Activated T-cell treated with anti-CD3 and anti-CD28 coated beads, Interleukin-2, amount 50 U/mL, for 4 hours (primary cell): ENCODE measurements at regions not wholly inside any gene's neighbourhood (a gene's known extent, or its start where the extent isn't known, plus 50 kb on each side); places are given as distances from the start of the nearest gene placed in this dataset.
"Not testable (repeated sequence)": the region's sequence is repeated elsewhere in the genome, so short reads cannot be mapped to it uniquely, and the experiment has no call there.

Source experiments
- ATAC-seq, 2 donors: fragments of 200-7000 bp; cut with Tn5 transposase; one replicate each; pipeline ENCODE4 v1.10.0; 2021
- DNase-seq: peaks from one replicate; pipeline ENCODE4 v3.0.0-alpha.2; 2020
- H3K27me3 Mint-ChIP-seq: one replicate; pipeline ENCODE4 v1.8.0; 2021; ENCODE audit warnings: low read depth, mixed read lengths
- H3K36me3 Mint-ChIP-seq: one replicate; pipeline ENCODE4 v1.8.0; 2022; ENCODE audit warnings: mixed read lengths; ENCODE audit not compliant: insufficient read depth
- H3K4me1 Mint-ChIP-seq: one replicate; pipeline ENCODE4 v1.8.0; 2021; ENCODE audit warnings: low read depth, mixed read lengths
- H3K4me3 Mint-ChIP-seq: one replicate; pipeline ENCODE4 v1.8.0; 2021; ENCODE audit warnings: mild to moderate bottlenecking, moderate library complexity, mixed read lengths
- H3K9me3 Mint-ChIP-seq: one replicate; pipeline ENCODE4 v1.8.0; 2021; ENCODE audit warnings: mixed read lengths

GRCh38 chr2:239718991-239719390 lies 306.2 kb downstream of the NDUFA10 start:
- H3K9me3 Mint-ChIP-seq = peaks cover 12% of the 10 kb centered on the region
- not testable (repeated sequence) for H3K4me3 Mint-ChIP-seq, DNase-seq, ATAC-seq, H3K4me1 Mint-ChIP-seq, H3K36me3 Mint-ChIP-seq, H3K27me3 Mint-ChIP-seq

- ATAC-seq (no peak), DNase-seq (no peak)
- H3K4me3 Mint-ChIP-seq = no peak overlapping the region
- H3K9me3 Mint-ChIP-seq = peaks cover 23% of the 10 kb centered on the region
- H3K4me1 Mint-ChIP-seq = no peaks in the 10 kb centered on the region
- no peaks in the 10 kb centered on the region for H3K36me3 Mint-ChIP-seq
- peaks cover under 1% of the 10 kb centered on the region for H3K27me3 Mint-ChIP-seq
Measured at GRCh38 chr2:239717706-239718105, 307.4 kb downstream of the NDUFA10 start.

- Mint-ChIP-seq H3K9me3 (peaks cover 25% of the 10 kb centered on the region), H3K4me3 (no peak overlapping the region), H3K27me3 (peaks cover 3% of the 10 kb centered on the region), H3K36me3 (no peaks in the 10 kb centered on the region), H3K4me1 (no peaks in the 10 kb centered on the region)
- ATAC-seq (no peak), DNase-seq (no peak)
Measured at GRCh38 chr2:239717319-239717675, 307.8 kb downstream of the NDUFA10 start.

- ATAC-seq = no peak
- H3K9me3 Mint-ChIP-seq = peaks cover 25% of the 10 kb centered on the region
- no peaks in the 10 kb centered on the region for H3K36me3 Mint-ChIP-seq
- no peak overlapping the region for H3K4me3 Mint-ChIP-seq
- peaks cover 6% of the 10 kb centered on the region for H3K27me3 Mint-ChIP-seq
- H3K4me1 Mint-ChIP-seq = no peaks in the 10 kb centered on the region
- no peak for DNase-seq
Measured at GRCh38 chr2:239716536-239717318, 308.4 kb downstream of the NDUFA10 start.

- ATAC-seq = no peak
Measured at GRCh38 chr2:239716009-239716408, 309.1 kb downstream of the NDUFA10 start.

GRCh38 chr2:239715606-239716005 lies 309.5 kb downstream of the NDUFA10 start:
- Mint-ChIP-seq H3K4me1 (no peaks in the 10 kb centered on the region), H3K4me3 (no peak overlapping the region), H3K27me3 (peaks cover 17% of the 10 kb centered on the region), H3K9me3 (peaks cover 25% of the 10 kb centered on the region), H3K36me3 (no peaks in the 10 kb centered on the region)
- DNase-seq (no peak), ATAC-seq (no peak)

More at GRCh38 chr2:239716009-239716408, 309.1 kb downstream of the NDUFA10 start:
- no peaks in the 10 kb centered on the region for H3K36me3 Mint-ChIP-seq
- H3K4me1 Mint-ChIP-seq = no peaks in the 10 kb centered on the region
- H3K9me3 Mint-ChIP-seq = peaks cover 25% of the 10 kb centered on the region
- H3K27me3 Mint-ChIP-seq = peaks cover 14% of the 10 kb centered on the region
- DNase-seq = no peak
- no peak overlapping the region for H3K4me3 Mint-ChIP-seq

GRCh38 chr2:239715202-239715601 lies 309.9 kb downstream of the NDUFA10 start:
- Mint-ChIP-seq H3K27me3 (peaks cover 17% of the 10 kb centered on the region), H3K4me3 (no peak overlapping the region), H3K9me3 (peaks cover 25% of the 10 kb centered on the region), H3K4me1 (no peaks in the 10 kb centered on the region), H3K36me3 (no peaks in the 10 kb centered on the region)
- DNase-seq (no peak), ATAC-seq (no peak)

GRCh38 chr2:239714116-239714515 lies 311.0 kb downstream of the NDUFA10 start:
- no peak overlapping the region for H3K4me3 Mint-ChIP-seq
- ATAC-seq (no peak), DNase-seq (no peak)
- H3K9me3 Mint-ChIP-seq = peaks cover 25% of the 10 kb centered on the region
- H3K4me1 Mint-ChIP-seq = no peaks in the 10 kb centered on the region
- H3K36me3 Mint-ChIP-seq = no peaks in the 10 kb centered on the region
- peaks cover 21% of the 10 kb centered on the region for H3K27me3 Mint-ChIP-seq

- Mint-ChIP-seq H3K36me3 (no peaks in the 10 kb centered on the region), H3K9me3 (peaks cover 25% of the 10 kb centered on the region), H3K4me1 (no peaks in the 10 kb centered on the region), H3K27me3 (peaks cover 22% of the 10 kb centered on the region), H3K4me3 (no peak overlapping the region)
- ATAC-seq (no peak), DNase-seq (no peak)
Measured at GRCh38 chr2:239712755-239713154, 311.9 kb upstream of the HDAC4 start.

GRCh38 chr2:239711911-239712570 lies 311.2 kb upstream of the HDAC4 start:
- H3K4me1 Mint-ChIP-seq = no peaks in the 10 kb centered on the region
- no peak overlapping the region for H3K4me3 Mint-ChIP-seq
- H3K9me3 Mint-ChIP-seq = peaks cover 25% of the 10 kb centered on the region
- peaks cover 24% of the 10 kb centered on the region for H3K27me3 Mint-ChIP-seq
- DNase-seq (no peak), ATAC-seq (no peak)
- no peaks in the 10 kb centered on the region for H3K36me3 Mint-ChIP-seq

GRCh38 chr2:239710953-239711861 lies 310.4 kb upstream of the HDAC4 start:
- no peaks in the 10 kb centered on the region for H3K4me1 Mint-ChIP-seq
- H3K27me3 Mint-ChIP-seq = peaks cover 24% of the 10 kb centered on the region
- DNase-seq = no peak
- H3K4me3 Mint-ChIP-seq = no peak overlapping the region
- peaks cover 25% of the 10 kb centered on the region for H3K9me3 Mint-ChIP-seq
- no peaks in the 10 kb centered on the region for H3K36me3 Mint-ChIP-seq
- ATAC-seq = no peak

GRCh38 chr2:239706367-239706766 lies 305.5 kb upstream of the HDAC4 start:
- Mint-ChIP-seq H3K4me1 (no peaks in the 10 kb centered on the region), H3K4me3 (no peak overlapping the region), H3K36me3 (no peaks in the 10 kb centered on the region), H3K27me3 (peaks cover 20% of the 10 kb centered on the region), H3K9me3 (peaks cover 3% of the 10 kb centered on the region)
- ATAC-seq (no peak), DNase-seq (no peak)

GRCh38 chr2:239704737-239705136 lies 303.9 kb upstream of the HDAC4 start:
- DNase-seq (no peak), ATAC-seq (no peak)
- Mint-ChIP-seq H3K36me3 (no peaks in the 10 kb centered on the region), H3K4me3 (no peak overlapping the region), H3K9me3 (peaks cover 3% of the 10 kb centered on the region), H3K4me1 (no peaks in the 10 kb centered on the region), H3K27me3 (peaks cover 12% of the 10 kb centered on the region)

GRCh38 chr2:239703834-239704233 lies 303.0 kb upstream of the HDAC4 start:
- Mint-ChIP-seq H3K4me3 (no peak overlapping the region), H3K9me3 (peaks cover 3% of the 10 kb centered on the region), H3K36me3 (no peaks in the 10 kb centered on the region), H3K4me1 (no peaks in the 10 kb centered on the region), H3K27me3 (peaks cover 9% of the 10 kb centered on the region)
- ATAC-seq (no peak), DNase-seq (no peak)
